Left lung (tissue), 4 donors: ENCODE measurements at regions not wholly inside any gene's neighbourhood (a gene's known extent, or its start where the extent isn't known, plus 50 kb on each side); places are given as distances from the start of the nearest gene placed in this dataset.

Experiments used
- ATAC-seq: fragments of 200-7000 bp; cut with Tn5 transposase; one replicate; pipeline ENCODE4 v1.9.1; 2020; ENCODE audit warnings: moderate library complexity
- DNase-seq, 4 donors: peaks; one replicate each; pipeline ENCODE4 v3.0.0-alpha.2; 2013 to 2020
- H3K27ac ChIP-seq, 2 donors: fragments of 200-600 bp; sonication (generic) in 1 of 2; one replicate each; pipeline versions ENCODE4 v1.5.0 to v1.8.0; 2020 to 2021
- H3K27me3 ChIP-seq, 2 donors: fragments of 200-600 bp; sonication (generic) in 1 of 2; one replicate each; pipeline versions ENCODE4 v1.5.0 to v1.8.0; 2020 to 2021
- H3K36me3 ChIP-seq, 2 donors: fragments of 200-600 bp; sonication (generic) in 1 of 2; one replicate each; pipeline versions ENCODE4 v1.5.0 to v1.8.0; 2020 to 2021
- H3K4me1 ChIP-seq, 2 donors: fragments of 200-600 bp; one replicate each; pipeline ENCODE4 v1.8.0; 2021
- H3K4me3 ChIP-seq, 2 donors: fragments of 200-600 bp; sonication (generic) in 1 of 2; one replicate each; pipeline versions ENCODE4 v1.5.0 to v1.8.0; 2020 to 2021; ENCODE audit warnings: mild to moderate bottlenecking in 1 of 2
- H3K9me3 ChIP-seq, 2 donors: fragments of 200-600 bp; sonication (generic) in 1 of 2; one replicate each; pipeline versions ENCODE4 v1.5.0 to v1.8.0; 2020 to 2021
- intact Hi-C, 2 donors: fragments of 100-400 bp; cut with DNase I; formaldehyde crosslinking; loops; one replicate each; pipeline versions ENCODE4 v1.11.2 to v1.14.2; 2022
- TF ChIP-seq, protein P1 (sequence below), 2 donors: fragments of 200-600 bp; sonication (generic) in 1 of 2; IDR thresholded peaks; one replicate each; pipeline versions ENCODE4 v1.5.0 to v1.8.0; 2021; ENCODE audit warnings: antibody characterized with exemption in 2 of 2
- donor health status: DM: no; HTN: yes; CAD: no.
- donor health status: DM: no; HTN: no; CAD: no.

DNA sequence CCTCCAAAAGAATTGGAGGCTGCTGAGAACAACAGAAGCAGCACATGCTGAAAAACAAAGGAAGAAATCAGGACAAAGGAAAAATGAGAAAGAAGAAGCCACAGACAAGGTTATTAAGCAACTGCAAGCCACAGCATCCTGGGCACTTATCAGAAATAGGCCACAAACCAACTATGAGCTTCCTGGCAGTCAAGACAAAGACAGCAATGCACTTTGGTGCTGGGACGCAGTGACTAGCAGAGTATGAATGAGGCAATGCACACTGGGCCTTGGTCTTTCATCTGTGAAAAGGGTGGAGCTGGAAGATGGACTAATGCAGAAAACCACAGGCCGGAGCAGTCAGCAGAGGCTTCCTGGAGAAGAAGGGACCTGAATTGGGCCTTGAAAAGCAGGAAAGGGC lies 56.0 kb upstream of the LINGO1 start:
- TF ChIP-seq, protein P1, sequence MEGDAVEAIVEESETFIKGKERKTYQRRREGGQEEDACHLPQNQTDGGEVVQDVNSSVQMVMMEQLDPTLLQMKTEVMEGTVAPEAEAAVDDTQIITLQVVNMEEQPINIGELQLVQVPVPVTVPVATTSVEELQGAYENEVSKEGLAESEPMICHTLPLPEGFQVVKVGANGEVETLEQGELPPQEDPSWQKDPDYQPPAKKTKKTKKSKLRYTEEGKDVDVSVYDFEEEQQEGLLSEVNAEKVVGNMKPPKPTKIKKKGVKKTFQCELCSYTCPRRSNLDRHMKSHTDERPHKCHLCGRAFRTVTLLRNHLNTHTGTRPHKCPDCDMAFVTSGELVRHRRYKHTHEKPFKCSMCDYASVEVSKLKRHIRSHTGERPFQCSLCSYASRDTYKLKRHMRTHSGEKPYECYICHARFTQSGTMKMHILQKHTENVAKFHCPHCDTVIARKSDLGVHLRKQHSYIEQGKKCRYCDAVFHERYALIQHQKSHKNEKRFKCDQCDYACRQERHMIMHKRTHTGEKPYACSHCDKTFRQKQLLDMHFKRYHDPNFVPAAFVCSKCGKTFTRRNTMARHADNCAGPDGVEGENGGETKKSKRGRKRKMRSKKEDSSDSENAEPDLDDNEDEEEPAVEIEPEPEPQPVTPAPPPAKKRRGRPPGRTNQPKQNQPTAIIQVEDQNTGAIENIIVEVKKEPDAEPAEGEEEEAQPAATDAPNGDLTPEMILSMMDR (IDR thresholded peaks at IDR 0.05), result no peak
- Histone ChIP-seq H3K4me1 (no peaks in the 10 kb centered on the region), H3K27me3 (peaks cover 0 to 58% of the 10 kb centered on the region in 2 donors), H3K27ac (no peak overlapping the region), H3K4me3 (no peak overlapping the region), H3K36me3 (no peaks in the 10 kb centered on the region), H3K9me3 (no peaks in the 10 kb centered on the region)
- intact Hi-C loops, result no loop called here
- no peak for ATAC-seq
- DNase-seq, result no peak

GRCh38 chr15:77688266-77688665 lies 55.6 kb upstream of the LINGO1 start:
- TF ChIP-seq, protein P1 (IDR thresholded peaks at IDR 0.05), result no peak
- Histone ChIP-seq H3K27ac (no peak overlapping the region), H3K4me3 (no peak overlapping the region), H3K9me3 (no peaks in the 10 kb centered on the region), H3K27me3 (peaks cover 0 to 56% of the 10 kb centered on the region in 2 donors), H3K4me1 (no peaks in the 10 kb centered on the region), H3K36me3 (no peaks in the 10 kb centered on the region)
- ATAC-seq, result no peak
- intact Hi-C loops, result no loop called here
- no peak for DNase-seq

- Histone ChIP-seq H3K4me3 (no peak overlapping the region), H3K27ac (no peak overlapping the region), H3K36me3 (no peaks in the 10 kb centered on the region), H3K4me1 (no peaks in the 10 kb centered on the region), H3K9me3 (no peaks in the 10 kb centered on the region), H3K27me3 (peaks cover 0 to 50% of the 10 kb centered on the region in 2 donors)
- DNase-seq, result no peak
- TF ChIP-seq, protein P1 (IDR thresholded peaks at IDR 0.05), result no peak
- ATAC-seq, result no peak
- intact Hi-C loops, result no loop called here
These were observed 52.5 kb upstream of the LINGO1 start for GRCh38 chr15:77685082-77685815.

DNA sequence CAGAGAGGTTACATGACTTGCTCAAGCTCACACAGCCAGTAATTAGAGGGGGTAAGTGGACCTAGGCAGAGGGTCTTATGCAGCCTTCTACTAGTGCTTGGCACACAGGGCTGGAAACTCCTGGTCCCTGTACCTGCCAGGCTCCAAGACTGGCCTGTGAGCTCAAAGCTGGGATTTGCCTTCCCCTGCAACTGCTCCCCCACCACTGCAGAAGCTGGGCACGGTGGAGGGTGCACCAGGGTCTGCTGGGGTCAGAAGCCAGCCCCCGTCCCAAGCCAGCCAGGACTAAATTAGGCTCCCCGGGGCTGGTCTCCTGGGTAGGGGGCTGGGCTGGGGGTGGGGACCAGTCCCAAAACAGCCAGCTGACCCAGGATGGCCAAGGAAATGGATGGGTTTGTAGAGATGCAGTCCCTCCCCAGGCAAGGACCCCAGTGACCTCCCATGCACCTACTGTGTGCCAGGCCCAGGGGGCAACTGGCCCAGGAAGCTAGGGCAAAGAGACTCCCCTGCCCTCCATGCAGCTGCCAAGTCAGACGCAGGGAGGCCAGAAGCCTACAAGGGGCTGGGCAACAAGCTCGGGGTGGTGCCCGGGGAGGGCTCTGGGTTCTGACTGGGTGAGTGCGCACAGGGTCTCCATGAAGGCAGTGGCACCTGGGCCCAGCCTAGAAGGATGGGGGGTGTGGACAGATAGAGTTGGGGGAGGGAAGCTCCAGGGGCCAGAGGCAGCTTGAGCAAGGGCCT lies 51.8 kb upstream of the LINGO1 start:
- no peak overlapping the region for H3K4me3 ChIP-seq
- TF ChIP-seq, protein P1 (IDR thresholded peaks at IDR 0.05), result no peak
- no peaks in the 10 kb centered on the region for H3K36me3 ChIP-seq
- H3K9me3 ChIP-seq, result no peaks in the 10 kb centered on the region
- no peak for ATAC-seq
- no peak overlapping the region for H3K27ac ChIP-seq
- intact Hi-C loops, result no loop called here
- DNase-seq, result no peak
- peaks cover 0 to 50% of the 10 kb centered on the region in 2 donors for H3K27me3 ChIP-seq
- no peaks in the 10 kb centered on the region for H3K4me1 ChIP-seq

- intact Hi-C loops, result no loop called here
- peaks cover 0 to 50% of the 10 kb centered on the region in 2 donors for H3K27me3 ChIP-seq
- no peaks in the 10 kb centered on the region for H3K9me3 ChIP-seq
- H3K4me1 ChIP-seq, result no peaks in the 10 kb centered on the region
- no peak overlapping the region for H3K4me3 ChIP-seq
- ATAC-seq (no peak), DNase-seq (no peak)
- no peaks in the 10 kb centered on the region for H3K36me3 ChIP-seq
- H3K27ac ChIP-seq, result no peak overlapping the region
- TF ChIP-seq, protein P1 (IDR thresholded peaks at IDR 0.05), result no peak
These were observed 49.9 kb upstream of the LINGO1 start for GRCh38 chr15:77682564-77682963.
